Right forelimb (tissue), 1 donor: ENCODE measurements at regions not wholly inside any gene's neighbourhood (a gene's known extent, or its start where the extent isn't known, plus 50 kb on each side); places are given as distances from the start of the nearest gene placed in this dataset.

Experiments used
- DNase-seq: peaks from one replicate; pipeline ENCODE4 v3.0.0-alpha.2; 2018

DNA sequence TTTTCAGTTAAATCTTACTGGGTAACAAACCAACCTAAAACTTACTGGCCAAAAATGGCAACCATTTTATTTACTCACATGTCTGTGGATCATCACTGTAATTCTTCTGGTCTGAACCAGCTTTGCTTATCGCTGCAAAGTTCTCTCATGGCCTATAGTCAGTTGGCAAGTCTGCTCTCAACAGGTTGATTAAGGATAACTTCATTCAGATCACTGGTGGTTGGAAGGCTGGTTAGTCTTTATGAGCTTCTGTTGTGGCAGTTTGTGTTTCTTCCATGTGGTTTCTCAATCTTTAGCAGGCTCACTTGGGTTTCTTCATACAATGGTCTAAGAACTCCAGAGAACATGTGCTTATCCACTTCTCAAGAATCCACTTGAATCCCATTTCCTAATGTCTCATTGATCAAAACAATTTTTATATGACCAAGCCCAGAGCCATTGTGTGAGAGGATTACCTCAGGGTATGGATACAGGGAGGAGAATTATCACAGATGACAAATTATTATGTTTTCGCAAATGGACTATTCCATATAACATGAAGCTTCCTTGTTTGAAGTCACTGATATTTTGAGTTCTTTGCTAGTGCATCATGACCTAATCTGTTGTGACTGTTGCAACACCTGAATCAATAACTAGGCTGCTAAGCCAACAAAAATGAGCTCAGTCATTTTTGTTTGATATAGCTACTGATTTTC is 155.4 kb upstream of the BMP2 start:
- DNase-seq = no peak

DNA sequence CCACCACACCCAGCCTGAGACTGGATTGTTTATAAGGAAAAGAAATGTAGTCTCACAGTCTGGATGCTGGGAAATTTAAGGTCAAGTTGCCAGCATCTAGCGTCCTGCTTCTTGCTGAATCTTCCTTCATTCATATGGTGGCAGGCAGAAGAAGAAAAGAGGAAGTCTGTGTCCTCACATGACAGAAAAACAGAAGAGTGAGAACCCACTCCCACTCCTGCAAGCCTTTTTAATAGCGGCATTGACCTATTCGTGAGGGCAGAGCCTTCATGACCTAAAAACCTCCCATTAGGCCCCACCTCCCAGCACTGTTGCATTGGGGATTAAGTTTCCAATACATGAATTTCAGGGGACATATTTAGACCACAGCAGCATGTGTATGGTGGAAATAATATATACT is 160.8 kb upstream of the BMP2 start:
- DNase-seq = no peak

DNA sequence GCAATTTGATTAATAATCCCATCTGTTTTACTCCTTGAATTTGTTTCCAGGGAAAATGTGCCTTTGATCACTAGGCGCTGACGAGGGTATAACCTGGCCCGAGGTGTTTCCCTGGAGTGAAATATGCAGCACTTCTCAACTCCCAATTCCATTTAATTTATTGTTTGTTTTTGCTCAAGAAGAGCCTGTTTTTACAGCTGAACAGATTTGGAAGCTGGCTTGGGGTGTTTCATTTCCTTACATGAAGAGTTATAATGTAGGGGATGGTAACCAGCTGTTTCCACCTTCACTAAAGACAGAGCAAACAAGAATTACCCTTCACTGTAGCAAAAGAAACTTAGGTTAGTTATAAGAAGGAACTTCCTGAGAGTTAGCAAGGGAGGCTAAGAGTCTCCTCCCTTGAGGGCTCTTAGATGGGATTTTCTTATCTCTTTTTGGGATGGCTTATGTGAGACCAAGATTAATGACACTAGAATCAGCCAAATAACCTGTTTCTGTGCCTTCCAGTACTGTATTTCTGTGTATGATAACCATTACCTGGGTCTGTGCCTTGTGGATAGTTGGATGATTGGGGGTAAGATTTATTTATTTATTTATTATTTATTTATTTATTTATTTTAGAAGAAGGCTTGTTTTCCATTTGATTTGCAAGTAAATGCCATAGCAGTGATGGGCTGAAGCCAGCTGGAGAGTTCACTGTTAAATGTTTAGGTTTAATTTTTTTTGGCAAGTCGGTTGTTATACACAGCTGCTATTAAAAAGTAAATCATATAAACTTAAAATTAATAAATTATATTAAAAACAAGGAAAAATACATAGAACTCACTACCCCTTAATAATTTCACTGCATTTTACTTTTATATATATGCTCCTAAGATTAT is 162.2 kb upstream of the BMP2 start:
- DNase-seq = no peak

DNA sequence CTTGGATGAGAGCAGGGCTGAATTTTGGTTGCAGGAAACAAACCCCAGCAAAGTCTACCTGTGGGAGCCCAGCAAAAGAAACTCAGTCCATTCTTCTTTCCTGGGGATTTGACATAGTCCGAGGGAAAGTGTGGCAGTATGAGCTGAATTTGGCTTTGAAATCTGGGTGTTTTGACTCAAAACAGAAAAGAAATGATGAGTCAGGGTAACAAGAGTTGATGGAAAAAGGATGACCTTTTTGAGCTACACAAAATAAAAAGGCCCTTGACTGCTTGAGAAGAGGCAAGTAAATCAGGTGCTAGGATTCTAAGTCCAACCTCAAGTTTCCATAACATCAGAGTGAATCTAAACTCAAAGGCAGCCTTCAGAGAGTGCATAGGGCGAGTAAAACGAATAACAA is 163.3 kb upstream of the BMP2 start:
- DNase-seq = no peak

DNA sequence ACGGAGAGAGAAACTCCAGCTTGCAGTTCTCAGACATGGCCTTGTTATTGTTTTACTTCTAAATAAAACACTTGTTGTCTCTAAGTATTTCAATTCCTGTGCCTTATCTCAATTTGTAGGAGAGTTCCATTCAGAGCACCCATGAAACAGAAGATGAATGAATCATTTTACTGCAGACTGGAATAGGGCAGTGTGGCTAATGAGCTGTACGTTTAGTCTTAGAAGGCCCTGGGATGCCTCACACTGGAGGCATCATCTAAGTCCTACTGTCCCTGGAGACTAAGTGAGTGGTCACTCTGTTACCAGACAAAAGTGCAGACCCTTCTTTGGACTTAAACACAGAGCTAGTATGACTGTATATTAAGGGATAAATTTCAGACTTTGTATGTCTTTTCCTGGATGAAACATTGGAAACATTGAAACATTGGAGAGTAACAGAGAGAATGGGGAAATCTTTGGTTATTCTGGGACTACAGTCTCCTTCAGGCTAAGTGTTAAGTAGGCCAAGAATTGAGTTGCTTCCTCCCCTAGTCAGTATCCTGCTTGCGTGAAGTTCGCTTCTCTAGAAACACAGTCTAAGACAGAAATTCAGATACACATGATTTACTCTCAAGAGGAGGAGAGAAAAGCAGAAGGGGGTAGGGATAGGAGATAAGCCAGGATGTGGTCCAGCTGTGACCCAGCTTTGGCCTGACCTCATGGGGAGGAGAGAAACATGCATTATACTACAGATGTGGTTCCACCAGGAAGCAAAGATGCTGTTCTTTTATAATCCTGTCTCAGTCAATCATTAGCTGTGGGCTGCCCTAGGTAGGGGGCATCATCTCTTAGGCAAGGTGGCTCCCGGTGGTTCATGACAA is 167.4 kb upstream of the BMP2 start:
- DNase-seq = no peak

DNA sequence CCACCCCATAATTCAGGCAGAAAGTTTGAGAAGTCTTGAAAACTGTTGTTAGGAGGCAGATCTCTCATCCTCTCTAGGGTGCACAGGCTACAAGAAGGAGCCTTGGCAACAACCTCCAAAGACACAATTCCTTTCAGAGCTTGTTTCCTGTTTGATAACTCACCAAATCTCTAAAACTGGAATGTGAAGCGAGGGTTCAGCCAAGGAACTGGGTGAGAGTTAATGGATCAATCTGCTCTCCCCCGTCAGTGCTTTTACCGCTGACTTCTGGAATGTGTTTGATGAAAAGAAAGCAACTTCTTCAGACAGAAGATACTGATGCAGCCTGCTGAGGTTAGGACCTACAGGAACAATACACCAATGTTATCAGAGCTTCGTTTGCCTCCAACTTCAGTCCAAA is 171.8 kb upstream of the BMP2 start:
- no peak for DNase-seq

DNA sequence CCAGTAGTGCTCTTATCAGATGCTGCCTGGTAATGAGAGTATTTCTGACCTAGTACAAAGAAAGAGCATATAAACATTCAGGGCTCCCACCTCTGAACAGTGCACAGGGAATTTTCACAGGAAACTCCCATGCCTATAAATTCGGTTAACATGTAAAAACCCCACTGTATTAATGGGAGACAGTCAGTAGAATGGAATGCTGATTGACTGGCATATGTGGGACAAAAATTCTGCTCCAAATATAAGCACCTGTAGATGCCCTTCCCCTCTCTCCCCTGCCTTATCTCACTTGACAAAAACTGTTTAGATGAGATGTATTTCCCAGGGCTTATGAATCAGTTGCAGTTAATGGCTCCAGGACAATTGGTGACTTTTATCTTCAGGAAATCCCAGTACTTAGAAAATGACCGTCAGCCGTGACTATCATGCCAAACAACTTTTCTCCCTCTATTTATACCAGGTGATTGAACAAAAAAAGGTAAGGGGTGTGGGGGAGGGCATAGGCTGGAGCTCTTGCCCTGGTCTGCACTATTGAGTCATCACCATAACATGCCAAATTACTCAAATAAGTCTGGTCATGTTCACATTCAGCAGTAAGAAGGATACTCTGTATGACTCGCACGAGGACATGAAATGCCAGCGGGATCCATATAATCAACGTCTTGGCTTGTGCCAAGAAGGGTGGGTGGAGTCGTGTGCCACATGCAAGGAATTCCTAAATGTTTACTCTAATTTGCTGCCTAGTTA is 176.4 kb upstream of the BMP2 start:
- DNase-seq = no peak

DNA sequence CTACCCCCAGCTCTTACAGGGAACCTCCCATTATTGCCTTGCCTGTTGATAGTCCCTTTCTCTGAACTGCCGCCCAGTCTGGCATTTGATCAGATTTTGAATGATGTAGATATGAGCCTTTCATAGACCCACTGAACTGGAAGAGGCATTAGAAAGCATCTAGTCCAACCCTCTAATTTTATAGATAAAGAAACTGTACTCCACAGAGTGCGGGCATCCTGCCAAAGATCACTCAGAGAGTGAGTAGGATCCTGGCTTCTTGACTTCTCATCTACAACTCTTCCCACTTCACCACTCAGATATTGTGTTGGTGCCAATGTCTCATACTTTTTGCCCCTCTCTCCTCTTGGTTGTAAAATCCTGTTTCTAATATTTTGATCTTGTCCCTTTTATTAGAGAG is 179.2 kb upstream of the BMP2 start:
- DNase-seq = no peak

DNA sequence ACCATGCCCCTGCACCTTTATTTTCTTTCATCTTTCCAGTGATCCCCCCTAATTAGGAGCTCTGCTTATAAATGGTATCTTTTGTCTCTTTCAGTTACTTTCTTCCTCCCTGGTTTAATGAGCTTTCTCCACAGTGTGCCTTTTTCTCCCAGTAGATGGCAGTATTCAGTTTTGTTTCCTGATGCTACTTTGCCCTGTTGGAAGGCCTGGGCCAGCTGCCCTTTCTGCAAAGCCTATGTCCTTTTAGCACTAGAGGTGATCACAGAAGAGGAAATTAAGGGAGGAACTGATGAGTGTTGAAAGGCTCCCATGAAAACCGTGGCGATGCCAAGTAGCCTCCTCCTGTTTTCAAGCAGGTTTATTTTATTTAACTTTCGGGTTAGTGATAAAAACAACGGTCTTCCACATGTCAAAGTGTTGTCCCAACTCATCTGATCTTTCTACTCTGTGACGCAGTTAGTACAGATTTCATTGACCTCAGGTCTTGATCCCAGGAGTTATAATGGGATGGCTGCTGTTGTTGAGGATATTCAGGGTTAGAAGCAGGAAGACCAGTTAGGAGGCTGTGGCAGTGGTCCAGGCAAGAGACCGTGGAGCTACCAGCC is 184.2 kb upstream of the BMP2 start:
- DNase-seq = no peak

DNA sequence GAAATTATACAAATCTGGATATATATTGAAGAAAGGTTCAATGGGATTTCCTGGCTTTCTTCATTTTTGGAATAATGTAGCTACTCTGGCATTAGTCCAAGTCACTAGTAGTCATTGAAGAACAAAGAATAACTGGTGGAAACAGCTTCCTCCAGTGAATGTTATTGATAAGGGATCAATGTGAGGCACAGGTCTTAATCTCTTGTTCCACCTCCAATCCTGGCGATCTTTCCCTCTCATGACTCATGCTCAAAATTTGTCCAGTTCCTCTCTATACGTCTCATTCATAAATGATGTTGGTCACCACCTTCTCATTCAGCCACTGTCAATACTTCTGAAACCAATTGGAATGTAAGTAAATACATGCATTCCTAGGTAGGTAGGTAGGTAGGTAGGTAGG is 185.0 kb upstream of the BMP2 start:
- DNase-seq = no peak

DNA sequence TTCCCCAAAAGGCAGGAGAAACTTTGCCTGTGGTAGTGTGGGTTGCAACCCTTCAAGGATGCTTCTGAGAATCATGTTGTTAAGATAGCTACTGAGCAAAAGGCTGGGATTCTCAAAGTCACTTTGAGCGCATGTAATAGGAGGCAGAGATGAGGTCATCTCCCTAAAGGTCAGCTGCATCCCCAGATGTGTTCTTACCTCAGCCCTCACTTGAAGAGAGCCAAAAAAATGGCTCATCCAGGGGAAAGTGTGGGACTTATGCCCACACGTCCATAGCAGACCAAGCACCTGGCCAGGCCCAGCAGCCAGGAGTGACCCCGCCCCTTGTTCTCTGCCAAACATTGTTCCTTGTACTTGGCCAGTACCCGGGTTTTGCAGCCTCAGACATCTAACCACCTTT is 187.0 kb upstream of the BMP2 start:
- no peak for DNase-seq

DNA sequence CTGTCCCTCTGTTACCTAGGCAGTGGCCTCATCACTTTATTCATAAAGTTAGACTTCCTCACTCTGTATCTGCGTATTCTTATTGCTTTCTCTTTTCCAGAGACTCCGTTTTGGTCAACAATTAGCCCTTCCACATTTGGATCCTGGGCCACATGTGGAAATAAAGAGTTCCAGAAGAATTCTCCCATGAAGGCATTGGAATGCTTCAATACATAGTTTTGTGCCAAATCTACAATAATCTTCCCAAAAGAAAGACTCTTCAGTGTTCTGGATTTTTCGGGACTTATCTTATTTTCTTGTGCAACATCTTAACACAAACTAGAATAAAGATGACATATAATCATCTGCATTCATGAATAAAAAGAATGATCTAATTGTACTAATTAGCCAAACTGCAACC is 187.7 kb upstream of the BMP2 start:
- DNase-seq = no peak

DNA sequence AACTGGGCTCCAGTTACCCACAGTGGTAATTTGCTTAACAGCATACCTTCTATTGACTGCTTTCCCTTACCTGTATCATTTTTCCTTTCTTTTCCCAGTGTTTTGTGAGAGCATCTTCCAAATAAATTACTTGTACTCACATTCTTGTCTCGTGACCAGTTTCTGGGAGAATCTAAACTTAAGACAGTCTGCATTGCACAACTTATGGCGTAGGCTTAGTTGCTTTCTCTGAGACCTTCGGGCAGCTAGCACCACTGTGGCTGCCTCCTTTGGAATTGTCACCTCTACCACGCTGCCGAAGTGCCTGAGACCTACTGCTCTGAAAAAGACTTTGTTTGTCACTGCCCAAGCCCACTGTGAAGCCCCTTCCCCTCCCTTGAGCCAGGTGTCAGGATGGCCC is 188.1 kb upstream of the BMP2 start:
- DNase-seq = no peak

DNA sequence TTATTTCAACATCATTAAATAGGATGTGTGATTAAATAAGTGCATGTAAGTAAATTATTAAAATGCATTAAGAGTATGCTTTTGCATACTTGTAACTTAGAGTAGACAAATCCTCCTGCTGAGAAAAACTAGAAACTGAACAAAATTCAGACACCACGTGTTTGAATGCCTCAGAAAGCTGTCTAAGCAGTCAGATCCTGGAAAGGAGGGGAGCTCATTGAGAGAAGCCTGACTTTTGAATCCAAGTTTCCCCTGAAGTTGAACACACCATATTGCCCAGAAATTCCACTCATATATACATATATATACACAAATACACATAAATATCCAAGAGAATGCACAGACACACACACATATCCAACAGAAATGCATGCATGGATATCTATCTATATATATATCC is 190.0 kb upstream of the BMP2 start:
- no peak for DNase-seq

DNA sequence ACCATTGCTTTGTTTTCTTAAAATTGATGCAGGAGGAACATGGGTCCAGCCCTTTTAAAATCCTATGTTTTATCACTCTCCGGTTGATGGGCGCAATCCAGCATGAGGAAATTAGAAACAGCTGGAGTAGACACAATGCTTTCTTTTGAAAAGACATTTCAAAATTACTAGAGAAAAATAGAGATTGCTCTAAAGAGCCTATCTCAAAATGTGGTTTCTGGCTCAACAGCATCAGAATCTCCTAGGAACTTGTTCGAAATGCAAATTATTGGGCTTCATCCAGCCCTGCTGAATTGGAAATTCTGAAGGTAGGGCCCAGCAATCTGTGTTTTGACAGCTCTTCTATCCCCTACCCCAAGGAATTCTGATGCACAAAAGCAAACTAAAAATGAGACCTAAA is 190.8 kb upstream of the BMP2 start:
- DNase-seq = no peak

DNA sequence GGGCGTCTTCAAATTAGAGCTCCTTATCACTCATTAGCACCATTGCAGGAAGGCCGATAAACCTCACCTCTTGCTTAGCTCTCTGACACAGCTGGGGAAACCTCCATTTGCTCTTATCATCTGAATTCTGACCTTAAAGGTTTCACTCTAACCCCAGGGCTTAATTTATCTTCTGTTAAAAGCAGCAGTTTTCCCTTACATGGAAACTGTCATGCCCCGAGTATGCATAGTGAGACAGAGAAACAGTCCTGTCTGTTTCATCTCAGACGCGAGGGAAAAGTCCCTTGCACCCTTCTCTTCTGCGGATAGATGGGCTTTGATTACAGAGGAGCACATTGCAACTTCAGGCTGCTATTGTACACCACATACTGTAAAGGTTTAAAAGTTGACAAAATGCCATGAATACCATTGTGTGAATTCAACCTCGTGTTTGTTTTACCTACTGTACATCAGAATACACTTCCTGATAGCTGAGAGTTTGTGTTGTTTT is 191.5 kb upstream of the BMP2 start:
- no peak for DNase-seq

DNA sequence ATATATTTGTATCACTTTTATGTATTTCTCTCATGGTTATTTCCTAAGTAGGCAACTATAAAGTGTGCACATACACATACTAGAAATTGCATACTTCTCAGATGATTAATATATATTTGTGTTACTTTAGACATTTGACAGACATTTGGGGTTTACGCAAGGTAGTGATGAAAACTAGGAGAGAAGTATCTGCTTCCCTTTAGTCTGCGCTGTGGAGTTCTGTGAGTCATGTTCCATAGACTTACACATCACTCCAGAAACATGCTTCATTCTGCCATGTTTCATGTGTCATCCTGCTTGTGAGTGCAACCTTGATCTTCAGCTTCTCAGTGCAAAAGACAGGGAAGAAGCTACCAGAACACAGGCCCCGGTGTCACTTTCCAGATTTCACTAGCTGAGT is 200.7 kb upstream of the BMP2 start:
- no peak for DNase-seq

DNA sequence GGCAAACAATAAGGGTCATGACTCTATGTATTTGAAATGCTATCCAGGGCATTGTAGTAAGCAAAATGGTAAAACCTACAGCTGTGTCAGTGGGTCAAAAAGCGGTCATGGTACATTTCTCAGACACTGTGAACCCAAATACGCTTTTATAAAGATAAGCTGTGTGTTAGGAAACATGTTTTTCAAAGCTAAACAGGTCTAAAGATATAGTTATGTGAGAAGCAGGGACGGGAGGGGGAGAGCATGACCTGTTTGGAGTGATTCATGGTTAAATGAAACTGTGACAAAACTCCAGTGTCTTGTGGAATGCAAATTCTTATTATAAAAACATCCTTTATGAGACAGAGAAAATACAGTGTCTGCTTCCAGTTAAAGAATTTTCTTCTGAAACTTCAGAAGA is 205.4 kb upstream of the BMP2 start:
- DNase-seq = no peak

DNA sequence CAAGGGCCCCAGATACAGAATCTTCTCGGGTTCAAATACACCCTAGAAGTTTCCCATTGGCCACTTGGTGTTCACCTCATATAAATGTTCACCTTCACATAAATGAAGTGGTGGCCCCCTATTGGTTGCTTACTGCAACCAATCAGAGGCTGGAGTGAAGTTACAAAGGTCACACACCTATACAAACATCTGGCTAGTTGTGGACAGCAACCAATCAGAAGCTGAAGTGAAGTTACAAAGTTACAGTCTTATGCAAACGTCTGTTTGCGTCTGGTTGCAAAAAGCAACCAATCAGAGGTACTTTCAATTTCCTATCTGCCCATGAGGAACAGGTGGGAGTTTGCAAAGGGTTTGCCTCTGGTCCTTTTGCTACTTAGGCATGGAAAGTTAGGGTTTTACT is 206.5 kb upstream of the BMP2 start:
- DNase-seq = no peak

DNA sequence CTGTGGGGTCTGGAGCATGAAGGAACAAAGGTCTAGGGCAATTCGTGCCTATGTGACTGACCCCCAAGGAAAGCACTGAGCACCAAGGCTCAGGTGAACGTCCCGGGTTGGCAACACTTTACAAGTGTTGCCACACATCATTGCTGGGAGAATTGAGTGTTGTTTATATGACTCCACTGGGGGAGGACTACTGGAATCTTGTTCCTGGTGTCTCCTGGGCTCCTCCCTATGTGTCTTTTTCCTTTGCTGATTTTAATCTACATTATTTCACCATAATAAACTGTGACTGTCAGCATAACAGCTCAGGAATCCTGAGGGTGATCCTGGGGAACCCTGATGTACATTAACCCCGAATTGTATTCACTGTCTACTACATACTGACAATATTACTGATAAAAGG is 207.7 kb upstream of the BMP2 start:
- no peak for DNase-seq

DNA sequence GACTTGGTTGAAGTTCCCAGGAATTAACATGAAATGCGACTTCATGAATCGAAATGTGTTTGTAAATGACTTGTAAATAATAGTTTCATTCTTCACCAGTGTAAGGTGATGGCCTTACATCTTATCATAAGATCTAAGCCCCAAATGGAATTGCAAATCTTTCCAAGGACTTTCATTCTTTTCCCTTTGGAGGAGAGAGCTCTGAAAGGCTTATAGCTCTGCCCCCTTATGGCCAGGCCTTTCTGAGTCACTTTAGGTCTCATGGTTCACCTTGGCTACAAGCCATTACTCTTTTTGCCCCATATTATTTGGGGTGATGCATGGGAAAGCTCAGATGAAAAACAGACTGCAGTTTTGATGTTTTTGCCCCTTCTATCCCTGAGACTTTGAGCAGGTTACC is 209.1 kb upstream of the BMP2 start:
- DNase-seq = no peak

DNA sequence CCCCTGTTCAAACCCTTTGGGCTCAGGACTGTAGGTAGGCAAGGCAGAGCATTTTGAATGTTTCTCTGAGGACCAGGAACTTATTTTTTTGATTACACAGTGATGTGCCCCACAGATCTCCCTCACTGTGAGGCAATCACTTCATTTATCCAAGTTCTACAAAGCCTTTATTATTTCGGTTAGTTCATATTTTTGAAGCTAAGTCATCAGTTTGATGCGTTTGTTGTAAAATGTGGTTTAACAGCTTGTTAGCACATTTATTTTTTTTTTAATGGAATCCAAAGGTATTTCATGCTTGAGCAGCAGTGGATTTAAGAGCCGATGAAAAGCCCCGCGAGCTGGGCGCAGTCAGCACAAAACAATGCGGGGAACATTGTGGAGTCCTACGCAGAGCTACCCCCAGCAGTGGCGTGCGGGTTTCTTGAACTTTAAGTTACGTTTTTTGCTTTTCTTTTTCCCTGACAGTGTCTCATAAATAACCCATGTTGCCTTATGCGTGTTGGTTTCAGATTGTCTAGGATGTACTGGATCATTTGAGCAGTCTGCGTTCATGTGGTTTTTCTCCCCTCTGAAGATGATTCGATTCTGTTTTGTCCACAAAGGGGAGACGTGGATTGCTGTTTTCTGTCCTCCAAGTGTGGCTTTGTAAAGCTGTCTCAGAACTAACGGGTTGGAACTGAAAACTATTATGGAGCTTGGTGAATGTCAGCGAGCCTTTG is 233.6 kb upstream of the BMP2 start:
- DNase-seq = no peak
